K562 (cell line): ENCODE measurements at regions not wholly inside any gene's neighbourhood (a gene's known extent, or its start where the extent isn't known, plus 50 kb on each side); places are given as distances from the start of the nearest gene placed in this dataset.

Experiments used
- ATAC-seq: fragments of 200-7000 bp; cut with Tn5 transposase; 3 replicates; pipeline ENCODE4 v1.9.1; 2020; ENCODE audit warnings: moderate library complexity
- BruUV-seq: library from RNA; stranded (reverse); fragments of 400-500 nt; replicated peaks from 2 replicates; lab custom pipeline; 2021; lab: Mats Ljungman, UMichigan
- CTCF ChIA-PET: fragments of 300-600 bp; formaldehyde crosslinking; extraction: SDS; loops from one replicate; lab custom pipeline; 2021; ENCODE audit warnings: low intra/inter-chr PET ratio; lab: Yijun Ruan, JAX
- POLR2A ChIA-PET: fragments of 300-600, 350-650 bp; sonication (Branson Sonifier 250); formaldehyde crosslinking; extraction: SDS; loops from one replicate; lab custom pipeline; 2021; ENCODE audit warnings: antibody characterized with exemption, inconsistent platforms; lab: Yijun Ruan, JAX
- DNase-seq, 4 experiments: peaks; one replicate each; pipeline versions ENCODE4 v3.0.0 to v3.0.0-alpha.2; 2011 to 2018; ENCODE audit warnings: low spot score in 3 of 4, mixed read lengths in 3 of 4; ENCODE audit errors: extremely low read depth in 1 of 4
- FAIRE-seq: peaks from 2 replicates; lab custom pipeline; 2011; peaks lifted over from hg19 to GRCh38; lab: Jason Lieb, UNC
- H2AFZ ChIP-seq: 2 replicates; pipeline ENCODE4 v1.6.0; 2011; ENCODE audit warnings: low read depth, low read length, control low read depth, inconsistent platforms
- H3K27ac ChIP-seq: fragments of 200-600 bp; 3 replicates; pipeline ENCODE4 v1.8.0; 2011; ENCODE audit warnings: low read depth, mild to moderate bottlenecking, control low read depth, inconsistent platforms, low read length, moderate library complexity, mixed read lengths; ENCODE audit errors: extremely low read depth
- H3K27me3 ChIP-seq, 2 experiments: fragments of 300-600 bp in 1 of 2; 2 replicates in 1 of 2; 3 replicates in 1 of 2; pipeline versions ENCODE4 v1.6.0 to v1.8.0; 2011; ENCODE audit warnings: inconsistent platforms in 2 of 2, low read length in 2 of 2, mild to moderate bottlenecking in 1 of 2, mixed read lengths in 1 of 2, moderate library complexity in 1 of 2; ENCODE audit not compliant: control insufficient read depth in 2 of 2, insufficient read depth in 2 of 2
- H3K36me3 ChIP-seq: fragments of 300-600 bp; 3 replicates; pipeline ENCODE4 v1.8.0; 2011; ENCODE audit warnings: mild to moderate bottlenecking, low read length, inconsistent platforms; ENCODE audit not compliant: control insufficient read depth, insufficient read depth
- H3K4me1 ChIP-seq, 2 experiments: fragments of 200-600 bp in 1 of 2; replicated peaks in 1 of 2; 2 replicates in 1 of 2; 3 replicates in 1 of 2; pipeline versions ENCODE4 v1.5.1 to v1.8.0; 2011; ENCODE audit warnings: inconsistent platforms in 2 of 2, low read length in 2 of 2, mild to moderate bottlenecking in 1 of 2, mixed read lengths in 1 of 2, moderate library complexity in 1 of 2; ENCODE audit not compliant: control insufficient read depth in 2 of 2, insufficient read depth in 2 of 2
- H3K4me2 ChIP-seq: 2 replicates; pipeline ENCODE4 v1.6.1; 2011; ENCODE audit warnings: low read length, control low read depth, inconsistent platforms, mixed read lengths; ENCODE audit not compliant: insufficient read depth
- H3K4me3 ChIP-seq: fragments of 200-600 bp; sonication (generic), shearing (Covaris generic); 2 replicates; pipeline ENCODE4 v1.5.1; 2016; ENCODE audit warnings: control low read depth, inconsistent platforms
- H3K79me2 ChIP-seq: fragments of 200-600 bp; 3 replicates; pipeline ENCODE4 v1.8.0; 2011; ENCODE audit warnings: low read length, inconsistent platforms; ENCODE audit not compliant: control insufficient read depth, insufficient read depth
- H3K9ac ChIP-seq, 2 experiments: 2 replicates each; pipeline versions ENCODE4 v1.6.0 to v1.6.1; 2011; ENCODE audit warnings: low read depth in 2 of 2, low read length in 2 of 2, control low read depth in 1 of 2, inconsistent platforms in 1 of 2, mild to moderate bottlenecking in 1 of 2, mixed read lengths in 1 of 2; ENCODE audit not compliant: insufficient read depth in 1 of 2
- H3K9me1 ChIP-seq: one replicate; pipeline ENCODE4 v1.6.0; 2011; ENCODE audit warnings: inconsistent platforms, mild to moderate bottlenecking, low read length, moderate library complexity; ENCODE audit not compliant: control insufficient read depth, insufficient read depth
- H3K9me3 ChIP-seq: replicated peaks from 2 replicates; pipeline ENCODE4 v1.5.1; 2011; ENCODE audit warnings: low read depth, low read length, inconsistent platforms; ENCODE audit not compliant: control insufficient read depth, insufficient read depth
- H4K20me1 ChIP-seq: replicated peaks from 2 replicates; pipeline ENCODE4 v1.6.1; 2011; ENCODE audit warnings: low read length, inconsistent platforms, mixed read lengths; ENCODE audit not compliant: control insufficient read depth, insufficient read depth
- HNRNPUL1 ChIP-seq: fragments of 200-400 bp; formaldehyde crosslinking; IDR thresholded peaks from 2 replicates; pipeline ENCODE4 v1.6.1; 2017; ENCODE audit warnings: low read length
- MAFK ChIP-seq: IDR thresholded peaks from 2 replicates; pipeline ENCODE4 v1.6.1; 2011; ENCODE audit warnings: low read length, improper control_type of control experiment
- NR4A1 ChIP-seq, 2 experiments: fragments of 250-450 bp in 1 of 2; fragments of 450-650 bp in 1 of 2; sonication (Bioruptor Pico) in 1 of 2; IDR thresholded peaks; 2 replicates each; pipeline versions ENCODE4 v1.4.0 to v1.6.1; 2016 to 2020; ENCODE audit warnings: mild to moderate bottlenecking in 2 of 2, missing compliant biosample characterization in 1 of 2, missing genetic modification characterization in 1 of 2, moderate library complexity in 1 of 2
- SIN3A ChIP-seq, 2 experiments: fragments of 150-350 bp in 1 of 2; IDR thresholded peaks; 2 replicates each; pipeline ENCODE4 v1.6.1; 2011 to 2016; ENCODE audit warnings: borderline replicate concordance in 2 of 2, low read depth in 2 of 2, low read length in 2 of 2, mild to moderate bottlenecking in 2 of 2, moderate library complexity in 2 of 2; ENCODE audit not compliant: control insufficient read depth in 1 of 2
- SMARCC2 ChIP-seq: fragments of 450-650 bp; IDR thresholded peaks from 2 replicates; pipeline ENCODE4 v1.6.1; 2017; ENCODE audit warnings: antibody characterized with exemption, moderate library complexity, mild to moderate bottlenecking, low read depth
- XRCC3 ChIP-seq: fragments of 450-650 bp; IDR thresholded peaks from 2 replicates; pipeline ENCODE4 v1.6.1; 2017; ENCODE audit warnings: mild to moderate bottlenecking, moderate library complexity
- ZNF232 ChIP-seq: sonication (generic); formaldehyde crosslinking; IDR thresholded peaks from 2 replicates; pipeline ENCODE4 v1.8.0; 2022; ENCODE audit warnings: mild to moderate bottlenecking, missing genetic modification reagents
- ZNF76 ChIP-seq: fragments of 250-450 bp; sonication (Bioruptor Pico); IDR thresholded peaks from 2 replicates; pipeline ENCODE4 v1.4.0; 2020; ENCODE audit warnings: mild to moderate bottlenecking, moderate library complexity, borderline replicate concordance
- WGBS: fragments of 100-300 bp; shearing (Covaris generic); methylation state at CpG from one replicate; pipeline ENCODE4 v1.1.6; 2016; ENCODE audit warnings: low coverage, mixed read lengths; ENCODE audit not compliant: insufficient coverage; ENCODE audit errors: missing lambda C conversion rate; 5-methylcytosine and 5-hydroxymethylcytosine counted together
- in situ Hi-C: fragments of 300-500 bp; cut with MboI; formaldehyde crosslinking; loops from 4 replicates; pipeline ENCODE4 v1.15.0; 2018; ENCODE audit warnings: inconsistent platforms, mixed read lengths
- intact Hi-C: fragments of 100-400 bp; cut with micrococcal nuclease; formaldehyde crosslinking; loops from 2 replicates; pipeline ENCODE4 v1.14.2; 2022
- TF ChIP-seq, protein P1 (sequence below): sonication (generic); formaldehyde crosslinking; IDR thresholded peaks from 2 replicates; pipeline ENCODE4 v1.8.0; 2023; ENCODE audit warnings: missing genetic modification reagents, mild to moderate bottlenecking, borderline replicate concordance
- TF ChIP-seq, protein P2 (sequence below): sonication (generic); formaldehyde crosslinking; IDR thresholded peaks from 2 replicates; pipeline ENCODE4 v1.8.0; 2023; ENCODE audit warnings: mild to moderate bottlenecking, missing genetic modification reagents
- TF ChIP-seq, protein P3 (sequence below): fragments of 250-450 bp; sonication (Bioruptor Pico); IDR thresholded peaks from 2 replicates; pipeline ENCODE4 v1.8.0; 2022; ENCODE audit warnings: moderate library complexity, mild to moderate bottlenecking, inconsistent platforms
- TF ChIP-seq, protein P4 (sequence below): fragments of 450-650 bp; formaldehyde crosslinking; IDR thresholded peaks from 2 replicates; pipeline ENCODE4 v1.4.0; 2022; ENCODE audit warnings: missing genetic modification characterization
- TF ChIP-seq, protein P5 (sequence below): fragments of 200-800 bp; sonication (Bioruptor generic); IDR thresholded peaks from 2 replicates; pipeline ENCODE4 v1.6.1; 2017; ENCODE audit warnings: missing genetic modification characterization, missing compliant biosample characterization

DNA sequence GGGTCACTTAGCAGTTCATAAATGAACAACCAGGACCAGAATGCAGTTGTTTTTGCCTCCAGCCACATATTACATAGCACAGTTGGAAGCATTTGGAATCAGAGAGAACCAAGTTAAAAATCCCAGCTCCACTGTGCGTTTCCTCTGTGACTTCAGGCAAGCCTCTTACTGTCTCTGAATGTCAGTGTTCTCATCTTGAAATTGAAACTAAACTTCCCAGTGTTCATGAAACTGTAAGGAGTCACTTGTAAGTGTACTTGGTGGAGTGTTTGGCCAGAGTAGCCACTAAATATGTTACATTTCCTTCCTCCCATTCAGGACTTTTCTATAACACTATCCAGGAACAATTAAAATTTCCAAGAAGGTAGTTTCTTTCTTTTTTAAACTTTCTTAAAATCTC is 276.8 kb downstream of the KCNRG start:
- no TSS peak for BruUV-seq
- Histone ChIP-seq H3K27ac (no peak overlapping the region), H3K79me2 (no peaks in the 10 kb centered on the region), H3K9me3 (no peaks in the 10 kb centered on the region), H3K4me2 (no peak overlapping the region), H3K27me3 (no peaks in the 10 kb centered on the region), H3K4me3 (no peak overlapping the region), H3K9me1 (no peaks in the 10 kb centered on the region), H2AFZ (no peak overlapping the region), H3K4me1 (no peaks in the 10 kb centered on the region), H3K36me3 (no peaks in the 10 kb centered on the region), H3K9ac (no peak overlapping the region), H4K20me1 (no peaks in the 10 kb centered on the region)
- DNase-seq: no peak
- ChIA-PET POLR2A (no interaction called here), CTCF (no interaction called here)
- no peak for FAIRE-seq
- WGBS: 29% methylated on average over 1 of the region's 1 CpG
- ATAC-seq: no peak
- in situ Hi-C loops (no loop called here), intact Hi-C loops (no loop called here)
- TF ChIP-seq HNRNPUL1 (no peak), ZNF76 (CRISPR knock-in tag) (no peak), ZNF232 (no peak), MAFK (no peak), NR4A1 (CRISPR knock-in tag; IDR thresholded peaks at IDR 0.05) (no peak), NR4A1 (tag; IDR thresholded peaks at IDR 0.05) (no peak), XRCC3 (no peak), SIN3A (IDR thresholded peaks at IDR 0.05; ENCODE audit: borderline replicate concordance in 2 of 2, control insufficient read depth in 1 of 2, low read depth in 2 of 2, low read length in 2 of 2) (no peak), SMARCC2 (no peak)
- TF ChIP-seq, protein P1, sequence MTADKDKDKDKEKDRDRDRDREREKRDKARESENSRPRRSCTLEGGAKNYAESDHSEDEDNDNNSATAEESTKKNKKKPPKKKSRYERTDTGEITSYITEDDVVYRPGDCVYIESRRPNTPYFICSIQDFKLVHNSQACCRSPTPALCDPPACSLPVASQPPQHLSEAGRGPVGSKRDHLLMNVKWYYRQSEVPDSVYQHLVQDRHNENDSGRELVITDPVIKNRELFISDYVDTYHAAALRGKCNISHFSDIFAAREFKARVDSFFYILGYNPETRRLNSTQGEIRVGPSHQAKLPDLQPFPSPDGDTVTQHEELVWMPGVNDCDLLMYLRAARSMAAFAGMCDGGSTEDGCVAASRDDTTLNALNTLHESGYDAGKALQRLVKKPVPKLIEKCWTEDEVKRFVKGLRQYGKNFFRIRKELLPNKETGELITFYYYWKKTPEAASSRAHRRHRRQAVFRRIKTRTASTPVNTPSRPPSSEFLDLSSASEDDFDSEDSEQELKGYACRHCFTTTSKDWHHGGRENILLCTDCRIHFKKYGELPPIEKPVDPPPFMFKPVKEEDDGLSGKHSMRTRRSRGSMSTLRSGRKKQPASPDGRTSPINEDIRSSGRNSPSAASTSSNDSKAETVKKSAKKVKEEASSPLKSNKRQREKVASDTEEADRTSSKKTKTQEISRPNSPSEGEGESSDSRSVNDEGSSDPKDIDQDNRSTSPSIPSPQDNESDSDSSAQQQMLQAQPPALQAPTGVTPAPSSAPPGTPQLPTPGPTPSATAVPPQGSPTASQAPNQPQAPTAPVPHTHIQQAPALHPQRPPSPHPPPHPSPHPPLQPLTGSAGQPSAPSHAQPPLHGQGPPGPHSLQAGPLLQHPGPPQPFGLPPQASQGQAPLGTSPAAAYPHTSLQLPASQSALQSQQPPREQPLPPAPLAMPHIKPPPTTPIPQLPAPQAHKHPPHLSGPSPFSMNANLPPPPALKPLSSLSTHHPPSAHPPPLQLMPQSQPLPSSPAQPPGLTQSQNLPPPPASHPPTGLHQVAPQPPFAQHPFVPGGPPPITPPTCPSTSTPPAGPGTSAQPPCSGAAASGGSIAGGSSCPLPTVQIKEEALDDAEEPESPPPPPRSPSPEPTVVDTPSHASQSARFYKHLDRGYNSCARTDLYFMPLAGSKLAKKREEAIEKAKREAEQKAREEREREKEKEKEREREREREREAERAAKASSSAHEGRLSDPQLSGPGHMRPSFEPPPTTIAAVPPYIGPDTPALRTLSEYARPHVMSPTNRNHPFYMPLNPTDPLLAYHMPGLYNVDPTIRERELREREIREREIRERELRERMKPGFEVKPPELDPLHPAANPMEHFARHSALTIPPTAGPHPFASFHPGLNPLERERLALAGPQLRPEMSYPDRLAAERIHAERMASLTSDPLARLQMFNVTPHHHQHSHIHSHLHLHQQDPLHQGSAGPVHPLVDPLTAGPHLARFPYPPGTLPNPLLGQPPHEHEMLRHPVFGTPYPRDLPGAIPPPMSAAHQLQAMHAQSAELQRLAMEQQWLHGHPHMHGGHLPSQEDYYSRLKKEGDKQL (CRISPR knock-in tag): no peak
- TF ChIP-seq, protein P2, sequence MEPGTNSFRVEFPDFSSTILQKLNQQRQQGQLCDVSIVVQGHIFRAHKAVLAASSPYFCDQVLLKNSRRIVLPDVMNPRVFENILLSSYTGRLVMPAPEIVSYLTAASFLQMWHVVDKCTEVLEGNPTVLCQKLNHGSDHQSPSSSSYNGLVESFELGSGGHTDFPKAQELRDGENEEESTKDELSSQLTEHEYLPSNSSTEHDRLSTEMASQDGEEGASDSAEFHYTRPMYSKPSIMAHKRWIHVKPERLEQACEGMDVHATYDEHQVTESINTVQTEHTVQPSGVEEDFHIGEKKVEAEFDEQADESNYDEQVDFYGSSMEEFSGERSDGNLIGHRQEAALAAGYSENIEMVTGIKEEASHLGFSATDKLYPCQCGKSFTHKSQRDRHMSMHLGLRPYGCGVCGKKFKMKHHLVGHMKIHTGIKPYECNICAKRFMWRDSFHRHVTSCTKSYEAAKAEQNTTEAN: no peak
- TF ChIP-seq, protein P3, sequence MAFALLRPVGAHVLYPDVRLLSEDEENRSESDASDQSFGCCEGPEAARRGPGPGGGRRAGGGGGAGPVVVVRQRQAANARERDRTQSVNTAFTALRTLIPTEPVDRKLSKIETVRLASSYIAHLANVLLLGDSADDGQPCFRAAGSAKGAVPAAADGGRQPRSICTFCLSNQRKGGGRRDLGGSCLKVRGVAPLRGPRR (CRISPR knock-in tag): no peak
- TF ChIP-seq, protein P4, sequence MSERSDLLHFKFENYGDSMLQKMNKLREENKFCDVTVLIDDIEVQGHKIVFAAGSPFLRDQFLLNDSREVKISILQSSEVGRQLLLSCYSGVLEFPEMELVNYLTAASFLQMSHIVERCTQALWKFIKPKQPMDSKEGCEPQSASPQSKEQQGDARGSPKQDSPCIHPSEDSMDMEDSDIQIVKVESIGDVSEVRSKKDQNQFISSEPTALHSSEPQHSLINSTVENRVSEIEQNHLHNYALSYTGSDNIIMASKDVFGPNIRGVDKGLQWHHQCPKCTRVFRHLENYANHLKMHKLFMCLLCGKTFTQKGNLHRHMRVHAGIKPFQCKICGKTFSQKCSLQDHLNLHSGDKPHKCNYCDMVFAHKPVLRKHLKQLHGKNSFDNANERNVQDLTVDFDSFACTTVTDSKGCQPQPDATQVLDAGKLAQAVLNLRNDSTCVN (CRISPR knock-in tag): no peak
- TF ChIP-seq, protein P5, sequence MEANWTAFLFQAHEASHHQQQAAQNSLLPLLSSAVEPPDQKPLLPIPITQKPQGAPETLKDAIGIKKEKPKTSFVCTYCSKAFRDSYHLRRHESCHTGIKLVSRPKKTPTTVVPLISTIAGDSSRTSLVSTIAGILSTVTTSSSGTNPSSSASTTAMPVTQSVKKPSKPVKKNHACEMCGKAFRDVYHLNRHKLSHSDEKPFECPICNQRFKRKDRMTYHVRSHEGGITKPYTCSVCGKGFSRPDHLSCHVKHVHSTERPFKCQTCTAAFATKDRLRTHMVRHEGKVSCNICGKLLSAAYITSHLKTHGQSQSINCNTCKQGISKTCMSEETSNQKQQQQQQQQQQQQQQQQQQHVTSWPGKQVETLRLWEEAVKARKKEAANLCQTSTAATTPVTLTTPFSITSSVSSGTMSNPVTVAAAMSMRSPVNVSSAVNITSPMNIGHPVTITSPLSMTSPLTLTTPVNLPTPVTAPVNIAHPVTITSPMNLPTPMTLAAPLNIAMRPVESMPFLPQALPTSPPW (CRISPR knock-in tag): no peak
